Panc1 (cell line): ENCODE measurements at regions not wholly inside any gene's neighbourhood (a gene's known extent, or its start where the extent isn't known, plus 50 kb on each side); places are given as distances from the start of the nearest gene placed in this dataset.

Source experiments
- CTCF ChIP-seq: fragments of 450-650 bp; IDR thresholded peaks from 2 replicates; pipeline ENCODE4 v1.5.1; 2017; ENCODE audit warnings: mild to moderate bottlenecking
- POLR2AphosphoS5 ChIP-seq: IDR thresholded peaks from 2 replicates; pipeline ENCODE4 v1.6.1; 2012; ENCODE audit warnings: mild to moderate bottlenecking, low read depth, low read length, moderate library complexity
- REST ChIP-seq, 2 experiments: IDR thresholded peaks; 2 replicates each; pipeline ENCODE4 v1.6.1; 2011 to 2012; ENCODE audit warnings: low read depth in 2 of 2, control low read depth in 1 of 2, low read length in 1 of 2, mild to moderate bottlenecking in 1 of 2, moderate library complexity in 1 of 2; ENCODE audit not compliant: insufficient read depth in 1 of 2
- SIN3A ChIP-seq: IDR thresholded peaks from 2 replicates; pipeline ENCODE4 v1.6.1; 2012; ENCODE audit warnings: low read depth, mild to moderate bottlenecking, low read length, moderate library complexity, borderline replicate concordance; ENCODE audit not compliant: insufficient read depth

- TF ChIP-seq CTCF, result no peak
- TF ChIP-seq POLR2AphosphoS5, result no peak
- TF ChIP-seq REST (IDR thresholded peaks at IDR 0.05; ENCODE audit: insufficient read depth in 1 of 2, low read depth in 2 of 2, low read length in 1 of 2), result no peak
- TF ChIP-seq SIN3A, result no peak
These were observed 138.4 kb upstream of the GALNTL6 start for GRCh38 chr4:171674781-171675180.
